ENCODE measurements at regions not wholly inside any gene's neighbourhood (a gene's known extent, or its start where the extent isn't known, plus 50 kb on each side); places are given as distances from the start of the nearest gene placed in this dataset.

DNA sequence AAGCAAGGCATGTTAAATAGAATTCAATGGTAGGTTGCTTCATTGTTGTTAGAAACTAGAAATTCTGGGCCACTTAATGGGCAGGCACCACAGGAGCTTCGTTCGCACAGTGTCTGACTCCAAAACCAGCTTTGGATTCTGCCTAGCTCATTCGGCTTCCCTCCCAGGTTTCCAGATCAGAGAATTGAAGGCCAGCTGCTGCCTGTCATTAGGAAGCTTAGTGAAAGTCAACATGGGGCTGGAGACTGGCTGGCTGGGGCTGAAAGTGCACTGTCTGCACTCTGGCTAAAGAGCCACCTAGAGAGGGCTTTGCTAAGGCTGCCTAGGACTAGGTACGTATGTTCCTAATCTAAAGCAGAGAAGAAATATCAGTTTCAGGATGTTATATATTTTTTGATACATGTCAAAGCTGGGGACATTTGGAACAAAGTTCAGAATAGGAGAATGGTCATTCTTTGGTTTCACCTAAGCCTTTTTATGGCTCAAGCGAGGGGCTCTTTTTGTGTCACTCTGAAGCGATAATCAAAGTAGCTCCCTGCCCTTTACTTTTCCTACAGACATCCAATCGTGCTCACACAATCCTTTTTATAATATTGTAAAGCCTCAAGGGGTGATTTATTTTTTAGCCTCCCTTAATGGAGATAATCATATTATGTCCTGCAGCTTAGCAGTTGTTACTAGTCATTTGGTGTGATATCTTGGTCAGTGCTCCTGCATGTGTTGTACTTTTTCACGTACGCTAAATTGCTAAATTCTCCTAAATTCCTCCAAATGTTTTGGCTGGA lies 238.5 kb upstream of the NAV3 start:
- no peaks in the 10 kb centered on the region for H3K4me1 Mint-ChIP-seq
- H3K4me3 Mint-ChIP-seq: no peak overlapping the region
- H3K9me3 Mint-ChIP-seq: peaks cover 11% of the 10 kb centered on the region
- H3K36me3 Mint-ChIP-seq (ENCODE audit: low read depth): no peaks in the 10 kb centered on the region
- H3K27ac Mint-ChIP-seq: no peak overlapping the region
- no peak for ATAC-seq (replicated peaks)
- no peaks in the 10 kb centered on the region for H3K27me3 Mint-ChIP-seq

DNA sequence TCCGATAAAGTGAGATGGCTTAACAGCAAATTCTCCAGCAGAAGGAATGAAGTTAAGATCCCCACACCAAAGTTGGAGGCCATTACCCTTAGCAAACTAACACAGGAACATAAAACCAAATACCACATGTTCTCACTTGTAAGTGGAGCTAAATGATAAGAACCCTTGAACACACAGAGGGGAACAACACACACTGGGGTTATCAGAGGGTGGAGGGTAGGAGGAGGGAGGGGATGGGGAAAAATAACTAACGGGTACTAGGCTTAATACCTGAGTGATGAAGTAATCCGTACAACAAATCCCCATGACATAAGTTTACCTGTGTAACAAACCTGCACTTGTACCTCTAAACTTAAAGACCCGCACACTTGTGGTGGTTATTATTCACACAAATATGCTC lies 240.4 kb upstream of the NAV3 start:
- no peak for ATAC-seq (replicated peaks)
- Mint-ChIP-seq H3K4me3 (no peak overlapping the region), H3K36me3 (ENCODE audit: low read depth) (no peaks in the 10 kb centered on the region), H3K27ac (no peak overlapping the region), H3K4me1 (no peaks in the 10 kb centered on the region), H3K27me3 (no peaks in the 10 kb centered on the region), H3K9me3 (peaks cover 7% of the 10 kb centered on the region)

DNA sequence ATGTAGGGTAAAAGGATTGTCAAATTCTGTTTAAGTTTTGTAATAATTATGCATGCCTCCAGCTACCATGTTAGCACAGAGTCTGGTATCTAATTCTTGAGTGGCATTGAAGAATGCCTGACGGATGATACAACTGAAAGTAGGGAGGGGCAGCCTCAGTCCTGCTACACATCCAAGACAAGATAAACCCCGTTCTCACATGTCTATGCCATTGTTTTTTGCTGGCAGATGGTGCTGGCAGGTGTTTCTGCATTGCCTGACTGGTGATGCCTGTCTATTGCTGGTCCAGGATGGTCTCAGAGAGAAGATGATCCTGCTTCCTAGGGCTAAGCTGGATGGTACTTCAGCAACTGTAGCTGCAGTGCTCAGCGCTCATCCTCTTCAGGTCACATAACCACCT lies 245.8 kb upstream of the NAV3 start:
- ATAC-seq (replicated peaks): no peak
- Mint-ChIP-seq H3K4me1 (no peaks in the 10 kb centered on the region), H3K27me3 (no peaks in the 10 kb centered on the region), H3K4me3 (no peak overlapping the region), H3K9me3 (peaks cover 4% of the 10 kb centered on the region), H3K36me3 (ENCODE audit: low read depth) (no peaks in the 10 kb centered on the region), H3K27ac (no peak overlapping the region)

DNA sequence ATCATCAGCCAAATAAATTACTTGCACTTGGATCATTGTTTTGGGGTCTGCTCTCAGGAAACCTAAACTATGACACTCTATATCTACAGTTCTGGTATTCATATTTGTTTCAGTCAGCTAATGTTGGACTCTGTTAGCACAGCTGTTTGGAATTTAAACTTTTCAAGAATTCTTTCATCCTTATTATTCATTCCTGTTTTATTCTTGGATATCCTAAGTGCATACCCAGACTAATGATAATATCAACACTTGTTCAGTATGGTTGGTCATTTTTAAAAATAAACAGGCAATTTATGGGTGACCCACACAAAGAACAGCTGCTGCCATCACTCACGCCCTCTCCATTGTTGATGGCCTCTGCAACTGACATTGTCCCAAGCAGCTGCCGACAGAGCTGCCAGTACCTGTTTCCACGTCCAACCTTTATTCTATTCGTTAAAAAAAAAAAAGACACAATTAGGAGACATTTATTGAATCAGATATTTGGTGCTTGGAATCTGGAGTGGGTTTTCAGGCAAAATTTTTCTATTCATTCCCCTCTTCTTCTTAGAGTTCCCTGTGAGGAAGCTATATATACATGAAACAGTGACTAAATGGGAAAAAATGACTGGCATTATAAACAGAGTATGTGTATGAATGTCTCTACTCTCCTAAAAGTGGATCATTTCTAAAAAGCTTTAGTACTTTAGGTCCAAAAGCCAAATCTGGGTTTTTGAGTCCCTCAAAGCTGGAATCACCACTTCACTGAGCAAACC lies 252.1 kb upstream of the NAV3 start:
- H3K4me3 Mint-ChIP-seq: no peak overlapping the region
- no peak for ATAC-seq (replicated peaks)
- no peaks in the 10 kb centered on the region for H3K4me1 Mint-ChIP-seq
- H3K27ac Mint-ChIP-seq: no peak overlapping the region
- H3K27me3 Mint-ChIP-seq: no peaks in the 10 kb centered on the region
- peaks cover 1% of the 10 kb centered on the region for H3K9me3 Mint-ChIP-seq
- H3K36me3 Mint-ChIP-seq (ENCODE audit: low read depth): no peaks in the 10 kb centered on the region

DNA sequence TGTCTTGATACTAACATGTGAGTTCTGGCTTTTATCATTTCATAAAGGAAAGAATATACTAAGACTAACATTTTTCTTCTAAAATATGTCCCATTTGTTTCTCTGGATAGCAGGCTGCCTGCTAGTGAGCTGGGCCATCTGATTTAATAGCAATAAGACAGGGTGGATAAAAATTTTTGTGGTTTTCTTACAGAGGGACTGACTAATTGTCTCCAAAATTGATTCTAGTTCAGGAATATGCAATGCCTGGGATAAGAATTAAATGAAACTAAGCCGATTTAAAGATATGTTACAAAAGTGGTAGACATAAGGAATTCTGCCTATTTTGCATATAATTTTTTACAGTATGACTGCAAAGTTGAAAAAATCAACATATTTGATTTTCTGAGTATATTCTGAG lies 252.9 kb upstream of the NAV3 start:
- Mint-ChIP-seq H3K9me3 (no peaks in the 10 kb centered on the region), H3K4me3 (no peak overlapping the region), H3K27ac (no peak overlapping the region), H3K4me1 (no peaks in the 10 kb centered on the region), H3K36me3 (ENCODE audit: low read depth) (no peaks in the 10 kb centered on the region), H3K27me3 (no peaks in the 10 kb centered on the region)
- ATAC-seq (replicated peaks): no peak

DNA sequence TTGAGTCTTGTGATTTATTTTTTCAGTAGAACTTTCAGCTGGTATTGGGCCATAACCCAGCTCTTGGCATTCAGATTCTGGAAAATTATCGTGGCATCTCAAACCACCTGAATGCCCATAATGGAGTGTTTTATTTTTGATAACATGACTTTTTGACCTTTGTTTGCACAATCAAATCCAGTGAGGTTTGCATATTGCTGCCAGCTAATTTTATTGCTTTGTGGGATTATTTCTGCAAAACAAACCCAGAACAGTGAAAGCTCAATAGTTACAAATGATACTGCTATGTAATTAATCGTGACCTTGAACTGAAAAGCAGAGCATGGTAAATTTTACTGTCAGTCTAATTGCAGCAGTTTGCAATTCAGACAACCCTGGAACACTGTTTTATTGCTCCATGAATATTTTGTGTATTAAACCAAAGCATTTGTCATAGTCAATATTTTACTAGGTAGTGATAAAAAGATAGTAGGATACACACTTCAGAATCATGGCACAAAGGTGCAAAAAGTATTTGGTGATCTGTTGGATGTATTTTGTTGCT lies 255.2 kb upstream of the NAV3 start:
- ATAC-seq (replicated peaks): no peak
- no peak overlapping the region for H3K4me3 Mint-ChIP-seq
- H3K4me1 Mint-ChIP-seq: no peaks in the 10 kb centered on the region

DNA sequence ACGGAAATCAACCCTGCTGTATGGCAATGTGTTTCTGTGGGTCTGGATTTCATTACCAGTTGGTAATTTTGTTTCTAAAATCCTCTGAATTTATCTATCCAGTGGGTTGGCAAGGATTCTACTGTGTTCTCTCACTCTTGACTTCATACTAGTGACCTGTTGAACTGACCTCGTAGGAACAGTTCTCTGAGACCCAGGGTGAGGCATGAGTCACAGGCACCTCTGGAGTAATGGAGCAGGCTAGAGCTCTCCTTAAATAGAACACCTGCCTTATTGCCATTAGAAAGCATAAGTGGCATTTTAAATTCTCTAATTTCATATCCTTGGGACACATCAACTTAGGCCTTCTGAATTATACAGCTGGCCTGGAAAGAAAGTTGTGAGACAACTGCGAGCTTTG lies 258.3 kb upstream of the NAV3 start:
- Mint-ChIP-seq H3K36me3 (ENCODE audit: low read depth) (no peaks in the 10 kb centered on the region), H3K9me3 (peaks cover 3% of the 10 kb centered on the region), H3K4me3 (no peak overlapping the region), H3K27ac (no peak overlapping the region), H3K27me3 (no peaks in the 10 kb centered on the region), H3K4me1 (no peaks in the 10 kb centered on the region)
- no peak for ATAC-seq (replicated peaks)

More for the DNA sequence above, 255.2 kb upstream of the NAV3 start:
- Mint-ChIP-seq H3K27ac (no peak overlapping the region), H3K9me3 (no peaks in the 10 kb centered on the region), H3K27me3 (no peaks in the 10 kb centered on the region), H3K36me3 (ENCODE audit: low read depth) (no peaks in the 10 kb centered on the region)

DNA sequence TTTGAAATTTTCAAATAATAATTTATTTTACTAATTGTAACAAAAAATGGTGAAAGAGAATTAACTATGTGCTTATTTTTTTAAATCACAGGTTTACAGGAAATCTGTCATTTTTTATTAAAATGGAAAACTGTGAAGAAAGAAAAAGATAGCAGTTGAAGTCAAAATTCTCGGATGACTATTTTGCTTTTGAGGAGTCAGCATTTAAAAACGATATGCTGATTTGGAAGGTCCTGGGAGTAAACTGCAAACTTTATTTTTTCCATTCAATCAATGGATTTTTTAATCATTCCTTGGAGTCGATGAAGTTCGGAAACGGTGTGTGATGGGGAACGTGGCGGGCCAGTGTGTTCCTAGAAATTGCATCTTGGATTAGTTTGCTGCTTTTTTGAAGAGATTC lies 258.9 kb upstream of the NAV3 start:
- ATAC-seq (replicated peaks): no peak
- H3K4me1 Mint-ChIP-seq: no peaks in the 10 kb centered on the region
- H3K27me3 Mint-ChIP-seq: no peaks in the 10 kb centered on the region
- H3K27ac Mint-ChIP-seq: no peak overlapping the region
- no peak overlapping the region for H3K4me3 Mint-ChIP-seq
- peaks cover 3% of the 10 kb centered on the region for H3K9me3 Mint-ChIP-seq
- H3K36me3 Mint-ChIP-seq (ENCODE audit: low read depth): no peaks in the 10 kb centered on the region

DNA sequence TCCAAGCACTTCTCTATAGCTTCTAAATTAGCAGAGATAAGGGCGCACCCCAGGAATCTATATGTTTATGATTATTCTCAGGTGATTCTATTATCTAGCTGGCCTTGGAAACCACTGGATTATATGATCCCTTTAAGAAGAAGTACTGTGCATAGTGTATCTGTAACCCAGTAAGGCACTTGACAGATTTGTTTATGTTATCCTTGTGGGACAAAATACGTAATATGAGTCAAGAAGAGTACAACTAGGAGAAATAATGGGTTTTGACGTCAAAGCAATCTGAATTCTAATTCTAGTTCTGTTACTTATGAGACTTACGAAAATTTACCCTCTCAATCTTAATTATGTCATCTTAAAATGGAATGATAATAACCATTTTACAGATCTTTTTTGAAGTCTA lies 259.6 kb upstream of the NAV3 start:
- peaks cover 3% of the 10 kb centered on the region for H3K9me3 Mint-ChIP-seq
- H3K4me1 Mint-ChIP-seq: no peaks in the 10 kb centered on the region
- no peak overlapping the region for H3K4me3 Mint-ChIP-seq
- no peaks in the 10 kb centered on the region for H3K36me3 Mint-ChIP-seq (ENCODE audit: low read depth)
- no peaks in the 10 kb centered on the region for H3K27me3 Mint-ChIP-seq
- H3K27ac Mint-ChIP-seq: no peak overlapping the region
- no peak for ATAC-seq (replicated peaks)

DNA sequence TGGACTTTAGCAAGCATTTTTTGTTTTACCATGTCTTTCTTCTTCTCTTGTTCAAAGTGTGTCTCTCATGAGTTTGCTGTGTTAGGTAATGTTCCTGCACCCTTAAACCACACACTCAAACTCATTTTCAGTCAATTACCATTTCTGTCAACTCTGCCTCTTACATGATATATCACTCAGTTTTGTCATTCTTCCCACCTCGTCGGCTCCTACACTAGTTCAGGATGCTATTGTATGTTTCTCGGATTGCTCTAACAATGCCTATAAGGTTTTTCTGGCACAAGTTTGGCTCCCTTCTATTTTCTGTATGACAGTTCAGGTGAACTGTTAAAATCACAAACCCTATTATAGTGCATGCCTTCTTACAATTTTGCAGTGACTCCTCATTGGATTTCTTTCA lies 260.8 kb upstream of the NAV3 start:
- peaks cover 3% of the 10 kb centered on the region for H3K9me3 Mint-ChIP-seq
- no peak for ATAC-seq (replicated peaks)
- no peaks in the 10 kb centered on the region for H3K27me3 Mint-ChIP-seq
- no peaks in the 10 kb centered on the region for H3K4me1 Mint-ChIP-seq
- no peak overlapping the region for H3K4me3 Mint-ChIP-seq
- H3K27ac Mint-ChIP-seq: no peak overlapping the region
- H3K36me3 Mint-ChIP-seq (ENCODE audit: low read depth): no peaks in the 10 kb centered on the region

DNA sequence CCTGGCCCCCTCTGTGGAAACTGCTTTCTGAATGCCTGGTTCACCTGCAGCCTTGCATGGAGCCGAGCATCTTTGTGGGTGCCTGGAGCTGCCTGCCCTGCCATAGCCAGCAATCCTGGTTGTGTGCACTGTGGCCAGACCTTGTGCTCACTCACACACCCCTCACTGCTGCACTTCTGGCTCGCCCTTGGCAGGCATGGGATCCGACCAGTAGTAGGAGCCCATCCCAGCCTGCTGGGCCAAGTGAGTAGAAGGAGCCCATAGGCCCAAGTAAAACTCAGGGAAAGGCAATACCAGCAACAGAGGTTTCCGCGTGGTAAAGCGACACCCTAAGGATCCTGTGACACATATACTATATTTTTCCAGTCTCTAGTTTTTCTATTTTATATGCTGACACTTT lies 270.0 kb upstream of the NAV3 start:
- Mint-ChIP-seq H3K4me1 (no peaks in the 10 kb centered on the region), H3K27me3 (no peaks in the 10 kb centered on the region), H3K27ac (no peak overlapping the region), H3K4me3 (no peak overlapping the region), H3K9me3 (no peaks in the 10 kb centered on the region), H3K36me3 (ENCODE audit: low read depth) (no peaks in the 10 kb centered on the region)
- ATAC-seq (replicated peaks): no peak

DNA sequence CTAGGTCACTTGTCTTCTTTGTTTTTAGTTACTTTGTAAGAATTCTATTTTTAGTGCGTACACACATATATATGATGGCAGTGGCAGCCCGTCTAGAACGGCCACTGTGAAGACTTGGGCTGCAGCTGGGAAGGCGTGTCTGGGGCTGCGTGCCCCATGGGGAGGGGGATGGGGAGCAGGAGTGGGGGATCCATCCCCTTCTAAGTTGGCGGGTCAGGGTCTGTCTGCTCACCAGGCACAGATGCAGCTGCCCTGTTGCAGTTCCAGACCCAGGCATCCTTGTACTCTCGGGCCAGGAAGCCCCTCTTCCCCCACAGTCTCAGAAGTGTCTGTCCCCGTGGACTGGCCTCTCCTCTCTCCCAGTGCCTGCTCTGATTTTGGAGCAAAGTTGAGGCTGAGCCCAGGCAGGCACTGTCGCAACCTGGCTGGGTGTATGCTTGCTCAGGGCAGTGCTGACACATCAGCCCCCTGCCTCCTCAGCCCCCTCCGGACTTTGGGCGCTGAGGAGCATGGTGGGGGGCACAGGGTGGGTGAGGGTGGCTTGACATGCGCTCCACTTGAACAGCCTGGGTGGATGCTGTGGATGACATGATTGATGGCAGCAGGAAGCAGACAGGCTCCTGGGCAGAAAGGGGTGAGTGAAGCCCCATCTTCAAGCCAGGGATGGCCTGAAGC lies 271.2 kb upstream of the NAV3 start:
- no peak overlapping the region for H3K27ac Mint-ChIP-seq
- no peaks in the 10 kb centered on the region for H3K9me3 Mint-ChIP-seq
- no peaks in the 10 kb centered on the region for H3K4me1 Mint-ChIP-seq
- H3K36me3 Mint-ChIP-seq (ENCODE audit: low read depth): no peaks in the 10 kb centered on the region
- H3K4me3 Mint-ChIP-seq: no peak overlapping the region
- H3K27me3 Mint-ChIP-seq: no peaks in the 10 kb centered on the region
- no peak for ATAC-seq (replicated peaks)

DNA sequence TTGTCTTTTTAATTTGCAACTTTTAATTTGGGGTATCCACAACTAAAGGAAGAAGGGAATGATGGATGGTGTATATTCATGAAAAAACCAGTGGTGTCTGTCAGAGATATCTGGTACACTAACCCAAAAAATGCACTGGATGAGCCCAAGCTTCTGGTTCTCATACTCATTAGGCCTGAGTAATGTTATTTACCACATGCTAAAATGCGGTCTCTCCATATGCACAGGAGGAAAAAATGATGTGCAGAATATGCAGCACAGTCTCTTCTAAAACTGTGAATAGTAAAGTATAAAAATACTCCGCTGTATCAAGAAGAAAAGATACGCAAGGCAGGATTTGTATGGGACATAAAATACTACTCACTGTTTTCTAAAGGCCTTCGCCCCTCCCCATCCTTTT lies 275.6 kb upstream of the NAV3 start:
- H3K36me3 Mint-ChIP-seq (ENCODE audit: low read depth): no peaks in the 10 kb centered on the region
- no peak for ATAC-seq (replicated peaks)
- H3K9me3 Mint-ChIP-seq: peaks cover 5% of the 10 kb centered on the region
- H3K27ac Mint-ChIP-seq: no peak overlapping the region
- H3K4me1 Mint-ChIP-seq: no peaks in the 10 kb centered on the region
- H3K4me3 Mint-ChIP-seq: no peak overlapping the region
- no peaks in the 10 kb centered on the region for H3K27me3 Mint-ChIP-seq

DNA sequence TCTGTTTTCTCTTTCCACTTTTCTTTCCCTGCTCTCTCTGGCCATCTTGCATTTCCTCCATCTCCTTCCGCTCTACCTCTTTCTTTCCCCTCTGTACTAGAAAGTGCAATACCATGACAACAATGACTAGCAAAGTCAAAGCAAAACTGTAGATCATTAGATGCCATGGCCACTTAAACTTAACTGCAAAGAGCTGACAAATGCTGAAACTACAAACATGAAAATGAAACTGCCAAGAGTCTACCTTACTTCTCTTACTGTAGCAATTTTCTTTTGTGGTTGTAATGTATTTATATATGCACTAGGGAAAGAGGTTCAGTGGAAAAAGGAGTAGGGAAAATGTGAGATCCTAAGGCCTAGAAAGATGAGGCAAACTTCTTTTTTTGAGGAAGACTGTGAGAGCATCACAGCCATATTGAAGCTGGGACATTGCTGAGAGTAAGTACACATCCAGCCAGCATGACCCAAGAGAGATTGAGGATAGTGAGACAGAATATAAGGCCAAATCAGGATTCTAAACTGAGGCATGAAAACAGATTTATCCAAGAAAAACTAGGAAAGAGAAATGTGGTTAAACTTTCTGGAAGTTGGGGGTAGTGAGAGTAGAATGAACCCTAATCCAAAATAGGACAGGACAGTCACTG lies 276.6 kb upstream of the NAV3 start:
- Mint-ChIP-seq H3K27ac (no peak overlapping the region), H3K9me3 (peaks cover 5% of the 10 kb centered on the region), H3K4me3 (no peak overlapping the region), H3K27me3 (no peaks in the 10 kb centered on the region), H3K36me3 (ENCODE audit: low read depth) (no peaks in the 10 kb centered on the region), H3K4me1 (no peaks in the 10 kb centered on the region)
- no peak for ATAC-seq (replicated peaks)

Data from activated T-helper 17 cell treated with anti-CD3 and anti-CD28 coated beads, Interleukin-2, amount 50 U/mL, for 72 hours (primary cell).